OCI-LY7 (cell line): ENCODE measurements at regions not wholly inside any gene's neighbourhood (a gene's known extent, or its start where the extent isn't known, plus 50 kb on each side); places are given as distances from the start of the nearest gene placed in this dataset.

ENCODE experiments used
- EZH2phosphoT487 ChIP-seq: fragments of 200-600 bp; sonication (generic); IDR thresholded peaks from 2 replicates; pipeline ENCODE4 v1.6.1; 2018; ENCODE audit warnings: low read depth, borderline replicate concordance, mild to moderate bottlenecking, mixed run types, antibody characterized with exemption, low read length, moderate library complexity, mixed read lengths
- TF ChIP-seq, protein P1 (sequence below): fragments of 200-600 bp; sonication (generic); conservative IDR thresholded peaks from 2 replicates; pipeline ENCODE4 v1.5.1; 2014; ENCODE audit warnings: mild to moderate bottlenecking, antibody characterized with exemption, low read length, moderate library complexity, mixed read lengths

DNA sequence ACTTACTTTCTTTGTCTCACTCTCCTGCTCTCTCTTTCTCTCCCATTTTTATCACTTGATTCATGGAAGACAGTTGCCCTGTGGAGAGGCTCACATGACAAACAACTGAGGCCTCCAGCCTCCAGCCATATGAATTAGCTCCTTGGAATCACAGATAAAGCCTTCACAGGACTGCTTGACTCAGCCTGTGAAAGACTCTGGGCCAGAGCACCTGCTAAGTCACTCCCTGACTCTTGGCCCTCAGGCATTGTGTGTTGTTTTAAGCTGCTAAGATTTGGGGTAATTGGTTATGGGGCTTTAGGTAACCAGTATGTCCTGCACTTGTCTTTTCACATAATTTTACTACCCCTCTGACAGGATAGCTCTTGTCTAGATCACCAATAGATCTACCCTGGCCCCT is 334.9 kb downstream of the SOX11 start:
- TF ChIP-seq, protein P1, sequence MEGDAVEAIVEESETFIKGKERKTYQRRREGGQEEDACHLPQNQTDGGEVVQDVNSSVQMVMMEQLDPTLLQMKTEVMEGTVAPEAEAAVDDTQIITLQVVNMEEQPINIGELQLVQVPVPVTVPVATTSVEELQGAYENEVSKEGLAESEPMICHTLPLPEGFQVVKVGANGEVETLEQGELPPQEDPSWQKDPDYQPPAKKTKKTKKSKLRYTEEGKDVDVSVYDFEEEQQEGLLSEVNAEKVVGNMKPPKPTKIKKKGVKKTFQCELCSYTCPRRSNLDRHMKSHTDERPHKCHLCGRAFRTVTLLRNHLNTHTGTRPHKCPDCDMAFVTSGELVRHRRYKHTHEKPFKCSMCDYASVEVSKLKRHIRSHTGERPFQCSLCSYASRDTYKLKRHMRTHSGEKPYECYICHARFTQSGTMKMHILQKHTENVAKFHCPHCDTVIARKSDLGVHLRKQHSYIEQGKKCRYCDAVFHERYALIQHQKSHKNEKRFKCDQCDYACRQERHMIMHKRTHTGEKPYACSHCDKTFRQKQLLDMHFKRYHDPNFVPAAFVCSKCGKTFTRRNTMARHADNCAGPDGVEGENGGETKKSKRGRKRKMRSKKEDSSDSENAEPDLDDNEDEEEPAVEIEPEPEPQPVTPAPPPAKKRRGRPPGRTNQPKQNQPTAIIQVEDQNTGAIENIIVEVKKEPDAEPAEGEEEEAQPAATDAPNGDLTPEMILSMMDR = no peak
- no peak for TF ChIP-seq EZH2phosphoT487
